Stimulated activated CD8-positive, alpha-beta memory T cell treated with anti-CD3 and anti-CD28 coated beads, Interleukin-7, amount 100 ng/mL, for 4 hours (primary cell): ENCODE measurements at regions not wholly inside any gene's neighbourhood (a gene's known extent, or its start where the extent isn't known, plus 50 kb on each side); places are given as distances from the start of the nearest gene placed in this dataset.

ENCODE experiments used
- DNase-seq, 2 donors: peaks; one replicate each; pipeline ENCODE4 v3.0.0-alpha.2; 2020; ENCODE audit warnings: low read depth in 2 of 2

GRCh38 chr1:24986372-24986965, 56.4 kb upstream of the RUNX3 start:
- DNase-seq = no peak

- no peak for DNase-seq
Measured at GRCh38 chr1:24985737-24986136, 55.7 kb upstream of the RUNX3 start.

DNA sequence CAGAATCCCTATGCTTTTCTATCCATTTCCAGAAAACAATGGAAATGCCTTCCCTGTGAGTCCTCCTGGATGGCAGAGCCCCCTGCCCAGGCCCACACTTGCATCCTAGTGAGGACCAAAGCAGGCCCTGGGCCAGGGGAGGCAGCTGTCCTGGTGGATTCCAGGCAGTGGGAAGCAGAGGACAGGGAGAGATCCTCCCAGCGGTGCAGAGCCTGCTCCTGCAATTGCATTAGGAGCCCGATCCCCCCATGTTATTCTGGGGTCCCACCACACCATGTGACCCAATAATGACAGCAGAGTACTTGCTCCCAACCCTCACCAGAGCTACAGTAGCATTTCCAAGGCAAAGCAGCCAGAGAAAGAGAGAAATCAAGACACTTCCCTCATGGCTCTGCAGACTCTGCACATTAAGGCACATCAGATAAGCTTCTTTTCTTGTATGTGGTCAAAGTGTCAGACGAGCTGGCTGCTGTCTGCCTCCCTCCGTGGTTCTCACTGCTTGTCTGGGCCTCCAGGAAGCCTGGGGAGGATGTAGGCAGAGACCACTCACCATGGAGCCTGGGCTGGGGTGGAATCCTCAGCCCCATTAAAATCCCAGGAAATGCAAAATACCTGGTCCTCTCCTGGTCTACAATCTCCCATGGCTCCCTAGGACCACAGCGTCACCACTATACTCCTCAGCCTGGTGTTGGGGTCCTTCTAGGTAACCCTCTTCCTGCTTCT, 54.9 kb upstream of the RUNX3 start:
- peak in 1 of 2 donors; percentile 49 for DNase-seq

GRCh38 chr1:24984300-24984699, 54.2 kb upstream of the RUNX3 start:
- no peak for DNase-seq

DNA sequence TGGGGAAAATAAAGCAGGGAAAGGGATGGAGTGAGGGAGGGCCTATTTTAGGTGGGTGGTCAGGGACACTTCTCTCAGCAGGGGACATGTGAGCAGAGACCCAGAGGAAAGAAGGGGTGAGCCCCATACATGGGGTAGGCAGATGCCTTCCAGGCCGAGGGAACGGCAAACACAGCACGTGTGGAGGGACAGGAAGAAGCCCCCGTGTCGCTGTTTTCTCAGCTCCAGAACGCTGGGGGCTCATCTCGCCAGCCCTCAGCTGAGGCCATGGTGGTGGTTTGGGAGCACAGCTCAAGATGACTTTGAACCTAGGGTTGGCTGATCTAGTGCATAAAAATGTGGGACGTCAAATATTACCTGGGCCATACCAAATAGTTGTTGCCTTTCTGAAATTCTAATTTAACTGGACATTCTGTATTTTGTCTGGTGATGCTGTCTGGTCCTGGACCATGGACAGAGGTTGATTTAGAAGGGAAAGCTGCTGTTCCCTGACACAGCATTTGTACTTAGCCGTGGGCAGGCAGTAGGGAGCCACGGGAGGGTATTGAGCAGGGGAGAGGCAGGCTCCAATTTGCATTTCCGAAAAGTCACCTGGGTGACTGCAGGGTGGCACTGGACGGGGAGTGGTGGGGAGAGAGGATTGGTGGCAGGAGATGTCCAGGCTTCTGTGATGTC, 53.1 kb upstream of the RUNX3 start:
- DNase-seq = no peak

- DNase-seq = peak; percentile 48 to 60
Measured at GRCh38 chr1:24981631-24982005, 51.5 kb upstream of the RUNX3 start.

DNA sequence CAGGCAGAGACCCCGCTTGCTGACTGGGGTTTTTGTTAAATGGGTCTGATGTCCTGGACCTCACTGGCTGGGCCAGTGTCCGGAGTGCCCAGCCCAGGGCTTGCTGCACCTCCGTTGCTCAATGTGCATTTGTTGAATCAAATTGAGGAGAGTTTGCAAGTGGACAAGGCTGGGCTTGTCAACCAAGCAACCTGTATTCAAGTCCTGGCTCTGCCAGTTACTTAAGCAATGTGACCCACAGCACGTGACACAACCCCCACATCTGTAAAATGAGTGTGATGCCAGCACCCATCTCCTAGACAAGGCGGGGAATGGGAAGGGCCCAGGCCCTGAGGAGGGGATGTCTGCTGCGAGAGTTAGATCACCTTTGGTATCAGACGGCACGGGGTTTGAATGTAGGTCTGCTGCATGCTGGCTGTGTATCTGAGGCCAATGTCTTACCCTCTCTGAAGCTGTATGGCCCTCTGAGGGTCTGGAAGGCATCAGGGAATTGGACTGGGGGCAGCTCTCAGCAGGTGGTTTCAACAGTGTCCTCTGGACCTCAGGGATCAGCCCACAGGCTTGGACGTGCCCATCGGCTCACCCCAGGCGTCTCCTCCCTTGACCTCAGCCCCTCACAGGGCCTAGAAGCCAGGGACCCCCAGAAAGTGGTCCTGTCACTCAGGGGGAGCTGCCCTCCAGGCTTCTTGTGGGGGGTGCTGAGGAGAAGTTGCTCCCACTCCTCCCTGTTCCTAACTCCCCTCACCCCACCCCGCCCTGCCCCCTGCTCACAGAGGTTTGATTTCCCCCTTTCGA, 51.0 kb upstream of the RUNX3 start:
- no peak for DNase-seq
